ENCODE measurements at regions not wholly inside any gene's neighbourhood (a gene's known extent, or its start where the extent isn't known, plus 50 kb on each side); places are given as distances from the start of the nearest gene placed in this dataset.

GRCh38 chr5:44245935-44246334 is 143.3 kb downstream of the FGF10 start:
- TF ChIP-seq CTCF (IDR thresholded peaks at IDR 0.05): no peak
- TF ChIP-seq POLR2AphosphoS5 (IDR thresholded peaks at IDR 0.05): no peak
